K562 (cell line): ENCODE measurements at regions not wholly inside any gene's neighbourhood (a gene's known extent, or its start where the extent isn't known, plus 50 kb on each side); places are given as distances from the start of the nearest gene placed in this dataset.

Source experiments
- GABPB1 ChIP-seq: sonication (generic); formaldehyde crosslinking; IDR thresholded peaks from 2 replicates; pipeline ENCODE4 v1.8.0; 2022; ENCODE audit warnings: mild to moderate bottlenecking, missing genetic modification reagents
- HIVEP1 ChIP-seq: fragments of 250-450 bp; sonication (Bioruptor Pico); IDR thresholded peaks from 2 replicates; pipeline ENCODE4 v1.4.0; 2020; ENCODE audit warnings: mild to moderate bottlenecking
- NFYB ChIP-seq: IDR thresholded peaks from 2 replicates; pipeline ENCODE4 v1.6.1; 2011; ENCODE audit warnings: mild to moderate bottlenecking, moderate library complexity; ENCODE audit not compliant: insufficient read length; ENCODE audit errors: extremely low read depth
- POLR2AphosphoS5 ChIP-seq: IDR thresholded peaks from 2 replicates; pipeline ENCODE4 v1.6.1; 2011; ENCODE audit warnings: mild to moderate bottlenecking, low read depth, low read length, moderate library complexity; ENCODE audit not compliant: control insufficient read depth, insufficient read depth
- RAD21 ChIP-seq, 2 experiments: fragments of 250-450 bp in 1 of 2; fragments of 450-650 bp in 1 of 2; sonication (Bioruptor Pico) in 1 of 2; formaldehyde crosslinking in 1 of 2; IDR thresholded peaks in 1 of 2; conservative IDR thresholded peaks in 1 of 2; 2 replicates each; pipeline versions ENCODE4 v1.4.0 to v1.8.0; 2020 to 2022; ENCODE audit warnings: mild to moderate bottlenecking in 2 of 2, moderate library complexity in 1 of 2
- RUNX1 ChIP-seq: sonication (generic); IDR thresholded peaks from 2 replicates; pipeline ENCODE4 v1.6.1; 2016; ENCODE audit warnings: antibody characterized with exemption, low read depth
- ZBTB1 ChIP-seq: sonication (generic); formaldehyde crosslinking; IDR thresholded peaks from 2 replicates; pipeline ENCODE4 v1.8.1; 2023; ENCODE audit warnings: missing genetic modification reagents, low read depth, mild to moderate bottlenecking, borderline replicate concordance
- ZKSCAN1 ChIP-seq: fragments of 150-350 bp; IDR thresholded peaks from 2 replicates; pipeline ENCODE4 v1.6.1; 2016; ENCODE audit warnings: low read depth, low read length
- TF ChIP-seq, protein P1 (sequence below), 3 experiments: IDR thresholded peaks in 2 of 3; conservative IDR thresholded peaks in 1 of 3; 2 replicates each; pipeline ENCODE4 v1.5.1; 2011 to 2012; ENCODE audit warnings: low read length in 3 of 3, mild to moderate bottlenecking in 3 of 3, control low read depth in 2 of 3, improper control_type of control experiment in 1 of 3, inconsistent platforms in 1 of 3, low read depth in 1 of 3, mixed read lengths in 1 of 3, moderate library complexity in 1 of 3; ENCODE audit not compliant: insufficient read depth in 2 of 3
- TF ChIP-seq, protein P2 (sequence below): sonication (generic); formaldehyde crosslinking; IDR thresholded peaks from 2 replicates; pipeline ENCODE4 v1.8.0; 2023; ENCODE audit warnings: mild to moderate bottlenecking, missing genetic modification reagents
- TF ChIP-seq, protein P3 (sequence below): sonication (generic); formaldehyde crosslinking; IDR thresholded peaks from 2 replicates; pipeline ENCODE4 v1.8.1; 2022; ENCODE audit warnings: missing genetic modification reagents

DNA sequence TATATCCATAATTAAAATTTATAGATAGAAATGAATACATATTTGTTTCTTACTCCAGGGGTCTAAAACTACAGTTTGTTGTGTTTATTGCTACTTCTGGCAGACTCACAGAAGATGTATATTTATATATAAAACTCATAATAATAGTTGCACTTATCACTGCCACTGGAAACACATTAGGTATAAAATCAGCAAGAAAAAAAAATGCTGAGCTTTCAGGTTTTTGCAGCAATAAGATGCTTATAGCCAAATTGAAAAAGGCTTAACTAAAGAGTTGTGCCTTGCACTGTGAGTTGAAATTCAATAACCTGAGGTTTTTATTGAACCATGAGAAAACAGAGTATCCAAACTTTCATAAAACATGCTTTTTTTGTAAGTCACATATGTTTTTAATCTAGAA lies 623.9 kb upstream of the CRIM1 start:
- no peak for TF ChIP-seq GABPB1 (CRISPR knock-in tag)
- no peak for TF ChIP-seq RUNX1
- TF ChIP-seq, protein P1, sequence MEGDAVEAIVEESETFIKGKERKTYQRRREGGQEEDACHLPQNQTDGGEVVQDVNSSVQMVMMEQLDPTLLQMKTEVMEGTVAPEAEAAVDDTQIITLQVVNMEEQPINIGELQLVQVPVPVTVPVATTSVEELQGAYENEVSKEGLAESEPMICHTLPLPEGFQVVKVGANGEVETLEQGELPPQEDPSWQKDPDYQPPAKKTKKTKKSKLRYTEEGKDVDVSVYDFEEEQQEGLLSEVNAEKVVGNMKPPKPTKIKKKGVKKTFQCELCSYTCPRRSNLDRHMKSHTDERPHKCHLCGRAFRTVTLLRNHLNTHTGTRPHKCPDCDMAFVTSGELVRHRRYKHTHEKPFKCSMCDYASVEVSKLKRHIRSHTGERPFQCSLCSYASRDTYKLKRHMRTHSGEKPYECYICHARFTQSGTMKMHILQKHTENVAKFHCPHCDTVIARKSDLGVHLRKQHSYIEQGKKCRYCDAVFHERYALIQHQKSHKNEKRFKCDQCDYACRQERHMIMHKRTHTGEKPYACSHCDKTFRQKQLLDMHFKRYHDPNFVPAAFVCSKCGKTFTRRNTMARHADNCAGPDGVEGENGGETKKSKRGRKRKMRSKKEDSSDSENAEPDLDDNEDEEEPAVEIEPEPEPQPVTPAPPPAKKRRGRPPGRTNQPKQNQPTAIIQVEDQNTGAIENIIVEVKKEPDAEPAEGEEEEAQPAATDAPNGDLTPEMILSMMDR (IDR thresholded peaks at IDR 0.05 in 2 of 3, conservative IDR thresholded peaks at IDR 0.05 in 1 of 3; ENCODE audit: insufficient read depth in 2 of 3, low read depth in 1 of 3, low read length in 3 of 3) = no peak
- TF ChIP-seq, protein P2, sequence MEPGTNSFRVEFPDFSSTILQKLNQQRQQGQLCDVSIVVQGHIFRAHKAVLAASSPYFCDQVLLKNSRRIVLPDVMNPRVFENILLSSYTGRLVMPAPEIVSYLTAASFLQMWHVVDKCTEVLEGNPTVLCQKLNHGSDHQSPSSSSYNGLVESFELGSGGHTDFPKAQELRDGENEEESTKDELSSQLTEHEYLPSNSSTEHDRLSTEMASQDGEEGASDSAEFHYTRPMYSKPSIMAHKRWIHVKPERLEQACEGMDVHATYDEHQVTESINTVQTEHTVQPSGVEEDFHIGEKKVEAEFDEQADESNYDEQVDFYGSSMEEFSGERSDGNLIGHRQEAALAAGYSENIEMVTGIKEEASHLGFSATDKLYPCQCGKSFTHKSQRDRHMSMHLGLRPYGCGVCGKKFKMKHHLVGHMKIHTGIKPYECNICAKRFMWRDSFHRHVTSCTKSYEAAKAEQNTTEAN (CRISPR knock-in tag) = no peak
- TF ChIP-seq ZBTB1 (CRISPR knock-in tag) = no peak
- no peak for TF ChIP-seq NFYB
- no peak for TF ChIP-seq RAD21 (CRISPR knock-in tag; conservative IDR thresholded peaks at IDR 0.05 in 1 of 2, IDR thresholded peaks at IDR 0.05 in 1 of 2)
- TF ChIP-seq ZKSCAN1 = no peak
- TF ChIP-seq POLR2AphosphoS5 = no peak
- no peak for TF ChIP-seq HIVEP1
- TF ChIP-seq, protein P3, sequence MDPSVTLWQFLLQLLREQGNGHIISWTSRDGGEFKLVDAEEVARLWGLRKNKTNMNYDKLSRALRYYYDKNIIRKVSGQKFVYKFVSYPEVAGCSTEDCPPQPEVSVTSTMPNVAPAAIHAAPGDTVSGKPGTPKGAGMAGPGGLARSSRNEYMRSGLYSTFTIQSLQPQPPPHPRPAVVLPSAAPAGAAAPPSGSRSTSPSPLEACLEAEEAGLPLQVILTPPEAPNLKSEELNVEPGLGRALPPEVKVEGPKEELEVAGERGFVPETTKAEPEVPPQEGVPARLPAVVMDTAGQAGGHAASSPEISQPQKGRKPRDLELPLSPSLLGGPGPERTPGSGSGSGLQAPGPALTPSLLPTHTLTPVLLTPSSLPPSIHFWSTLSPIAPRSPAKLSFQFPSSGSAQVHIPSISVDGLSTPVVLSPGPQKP (CRISPR knock-in tag) = no peak
